SK-N-MC (cell line): ENCODE measurements at regions not wholly inside any gene's neighbourhood (a gene's known extent, or its start where the extent isn't known, plus 50 kb on each side); places are given as distances from the start of the nearest gene placed in this dataset.
"Not testable (repeated sequence)": the region's sequence is repeated elsewhere in the genome, so short reads cannot be mapped to it uniquely, and the experiment has no call there.

Experiments
- DNase-seq: peaks from one replicate; pipeline ENCODE4 v3.0.0-alpha.2; 2011; ENCODE audit warnings: low read depth, low spot score
- H3K27ac ChIP-seq: fragments of 200-600 bp; sonication (generic); 2 replicates; pipeline ENCODE4 v1.5.1; 2016; ENCODE audit warnings: mixed run types
- H3K36me3 ChIP-seq: fragments of 200-600 bp; sonication (generic); 2 replicates; pipeline ENCODE4 v1.6.1; 2017; ENCODE audit warnings: antibody characterized with exemption, low read length, mixed read lengths; ENCODE audit not compliant: insufficient read depth
- H3K4me3 ChIP-seq: fragments of 200-600 bp; sonication (generic); 2 replicates; pipeline ENCODE4 v1.5.1; 2016
- H3K9ac ChIP-seq: fragments of 200-600 bp; sonication (generic); 2 replicates; pipeline ENCODE4 v1.8.0; 2017; ENCODE audit warnings: mixed run types, mixed read lengths; ENCODE audit not compliant: insufficient read length
- H3K9me3 ChIP-seq: fragments of 200-600 bp; sonication (generic); 2 replicates; pipeline ENCODE4 v1.6.1; 2017; ENCODE audit warnings: low read depth, mild to moderate bottlenecking, antibody characterized with exemption, low read length, moderate library complexity, mixed read lengths
- EZH2 ChIP-seq: fragments of 200-600 bp; sonication (generic); IDR thresholded peaks from one replicate; pipeline ENCODE4 v1.6.1; 2017; ENCODE audit warnings: antibody characterized with exemption
- FOXP2 ChIP-seq: optimal IDR thresholded peaks from 2 replicates; pipeline ENCODE3; 2011; ENCODE audit warnings: mild to moderate bottlenecking, moderate library complexity; ENCODE audit not compliant: insufficient read depth; ENCODE audit errors: extremely low read length, control extremely low read depth
- POLR2AphosphoS5 ChIP-seq: IDR thresholded peaks from 2 replicates; pipeline ENCODE4 v1.6.1; 2012; ENCODE audit warnings: mild to moderate bottlenecking, low read depth, low read length, borderline replicate concordance

DNA sequence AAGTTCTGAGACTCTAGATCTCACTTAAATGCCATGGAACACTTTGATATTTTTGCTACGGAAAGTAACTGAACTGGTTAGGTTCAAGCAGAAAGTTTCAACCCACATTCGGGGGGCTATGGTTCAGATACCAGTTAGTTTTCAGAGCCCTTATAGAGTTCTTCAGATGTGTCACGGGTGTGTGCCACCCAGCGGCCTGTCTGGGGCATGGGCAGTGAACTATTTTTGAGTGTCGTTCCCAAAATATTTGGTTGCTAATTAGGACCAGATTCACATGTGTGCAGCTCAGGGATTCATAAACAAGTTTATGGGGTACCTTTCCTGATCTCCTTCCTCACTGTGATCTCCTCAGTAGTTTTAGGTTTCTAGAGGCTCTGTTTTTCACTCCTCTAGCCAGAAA lies 271.9 kb downstream of the C7orf25 start:
- no peak overlapping the region for H3K4me3 ChIP-seq
- H3K9me3 ChIP-seq = no peaks in the 10 kb centered on the region
- H3K9ac ChIP-seq = no peak overlapping the region
- H3K27ac ChIP-seq = no peak overlapping the region
- DNase-seq = no peak
- no peak for TF ChIP-seq FOXP2
- TF ChIP-seq POLR2AphosphoS5 = no peak
- TF ChIP-seq EZH2 = no peak
- no peaks in the 10 kb centered on the region for H3K36me3 ChIP-seq

GRCh38 chr7:42636380-42636779 lies 275.5 kb downstream of the C7orf25 start:
- not testable (repeated sequence) for H3K36me3 ChIP-seq, H3K9me3 ChIP-seq, H3K27ac ChIP-seq, H3K4me3 ChIP-seq, DNase-seq, H3K9ac ChIP-seq

DNA sequence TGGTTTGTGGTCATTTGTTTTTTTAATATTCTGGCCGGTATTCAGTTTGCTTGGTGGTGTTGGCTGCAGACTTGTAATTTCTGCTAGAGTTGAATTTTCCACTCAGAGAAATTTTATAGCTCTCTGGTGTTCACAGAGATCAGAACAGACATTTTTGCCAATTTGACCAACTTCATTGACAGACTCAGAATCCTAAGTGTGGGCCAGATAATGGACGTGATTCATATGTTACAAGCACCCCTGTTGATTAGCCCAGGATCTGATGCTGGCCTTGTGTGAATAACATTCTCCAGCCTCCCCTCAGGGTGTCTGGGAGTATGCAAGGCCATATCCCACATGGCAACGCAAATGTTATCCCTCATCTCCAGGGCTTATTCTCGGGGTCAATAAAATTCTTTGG lies 283.8 kb downstream of the C7orf25 start:
- no peaks in the 10 kb centered on the region for H3K9me3 ChIP-seq
- no peak overlapping the region for H3K9ac ChIP-seq
- H3K27ac ChIP-seq = no peak overlapping the region
- no peak overlapping the region for H3K4me3 ChIP-seq
- H3K36me3 ChIP-seq = no peaks in the 10 kb centered on the region
- DNase-seq = no peak
- TF ChIP-seq EZH2 = no peak
- no peak for TF ChIP-seq POLR2AphosphoS5
- TF ChIP-seq FOXP2 = no peak

DNA sequence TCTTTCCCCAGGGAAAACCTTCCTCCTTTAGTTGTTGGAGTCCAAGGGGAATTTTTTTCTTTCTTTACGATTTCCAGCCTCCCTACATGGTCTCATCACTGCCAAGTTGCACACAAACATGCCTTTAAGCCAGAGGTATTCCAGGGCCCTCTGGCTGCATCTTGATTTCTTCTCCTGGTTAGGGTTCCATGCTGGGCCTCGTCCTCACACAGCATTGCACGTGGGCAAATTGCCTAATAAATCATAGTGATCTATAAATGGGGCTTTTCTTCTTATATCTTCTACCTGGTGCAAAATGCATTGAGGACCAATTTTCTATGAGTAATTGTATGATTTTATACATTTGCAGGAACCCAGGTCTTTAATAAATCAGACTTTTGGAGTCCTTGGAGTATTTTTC lies 284.2 kb downstream of the C7orf25 start:
- Histone ChIP-seq H3K36me3 (no peaks in the 10 kb centered on the region), H3K4me3 (no peak overlapping the region), H3K9ac (no peak overlapping the region), H3K9me3 (no peaks in the 10 kb centered on the region), H3K27ac (no peak overlapping the region)
- no peak for DNase-seq
- TF ChIP-seq EZH2 (no peak), FOXP2 (no peak), POLR2AphosphoS5 (no peak)

GRCh38 chr7:42627101-42627500 lies 284.8 kb downstream of the C7orf25 start:
- Histone ChIP-seq H3K9ac (no peak overlapping the region), H3K4me3 (no peak overlapping the region), H3K9me3 (no peaks in the 10 kb centered on the region), H3K36me3 (no peaks in the 10 kb centered on the region), H3K27ac (no peak overlapping the region)
- no peak for TF ChIP-seq EZH2
- no peak for TF ChIP-seq POLR2AphosphoS5
- no peak for TF ChIP-seq FOXP2
- no peak for DNase-seq

GRCh38 chr7:42625421-42625820 lies 286.4 kb downstream of the C7orf25 start:
- no peak overlapping the region for H3K9ac ChIP-seq

DNA sequence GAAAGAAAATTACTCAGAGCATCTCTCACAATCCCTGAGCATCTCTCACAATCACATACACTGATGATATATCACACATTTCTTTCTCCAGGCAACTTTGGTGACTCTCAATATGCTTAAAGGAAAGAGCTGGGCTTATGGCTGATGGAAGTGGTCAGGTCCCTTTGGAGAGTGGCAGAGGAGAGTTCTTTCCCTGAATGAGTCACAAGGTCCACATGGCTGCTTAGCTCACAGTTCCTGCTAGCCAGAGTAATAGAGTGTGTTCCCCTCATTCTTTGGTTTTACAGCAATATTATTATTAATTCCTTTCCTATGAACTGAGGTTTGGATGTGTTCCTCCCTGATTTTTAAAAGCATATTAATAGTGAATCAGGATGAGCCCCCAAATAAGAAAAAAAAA lies 287.4 kb downstream of the C7orf25 start:
- TF ChIP-seq EZH2 (no peak), FOXP2 (no peak), POLR2AphosphoS5 (no peak)

More at GRCh38 chr7:42625421-42625820, 286.4 kb downstream of the C7orf25 start:
- TF ChIP-seq EZH2 = no peak
- TF ChIP-seq FOXP2 = no peak
- TF ChIP-seq POLR2AphosphoS5 = no peak
- DNase-seq = no peak
- H3K36me3 ChIP-seq = no peaks in the 10 kb centered on the region
- no peak overlapping the region for H3K27ac ChIP-seq
- no peaks in the 10 kb centered on the region for H3K9me3 ChIP-seq
- H3K4me3 ChIP-seq = no peak overlapping the region

GRCh38 chr7:42621543-42622219 lies 290.2 kb downstream of the C7orf25 start:
- Histone ChIP-seq H3K9me3 (no peaks in the 10 kb centered on the region), H3K27ac (no peak overlapping the region), H3K36me3 (no peaks in the 10 kb centered on the region), H3K9ac (no peak overlapping the region), H3K4me3 (no peak overlapping the region)
- TF ChIP-seq EZH2 (no peak), POLR2AphosphoS5 (no peak), FOXP2 (no peak)
- no peak for DNase-seq

More for the DNA sequence above, 287.4 kb downstream of the C7orf25 start:
- Histone ChIP-seq H3K9ac (no peak overlapping the region), H3K4me3 (no peak overlapping the region), H3K36me3 (no peaks in the 10 kb centered on the region), H3K9me3 (no peaks in the 10 kb centered on the region), H3K27ac (no peak overlapping the region)
- no peak for DNase-seq
